ENCODE measurements at regions not wholly inside any gene's neighbourhood (a gene's known extent, or its start where the extent isn't known, plus 50 kb on each side); places are given as distances from the start of the nearest gene placed in this dataset.

DNA sequence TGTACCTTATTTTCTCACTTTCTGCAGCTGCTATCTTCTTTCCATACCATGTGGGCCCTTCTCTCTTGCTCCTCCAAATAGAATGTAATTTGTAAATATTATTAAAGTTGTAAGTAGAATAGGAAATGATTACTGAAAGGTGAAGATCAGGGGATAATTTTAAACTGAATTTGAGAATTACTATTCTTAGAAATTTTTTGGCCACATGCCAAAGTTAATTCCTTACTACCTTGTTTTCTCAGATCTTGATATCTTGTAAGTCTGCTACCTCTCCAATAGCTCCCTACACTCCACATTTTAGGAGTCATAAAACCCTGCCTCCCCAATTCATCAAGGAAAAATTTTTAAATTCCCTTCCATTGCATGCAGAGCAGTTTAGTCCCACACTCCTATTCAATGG, 442.7 kb downstream of the SATB2 start:
- ATAC-seq, result no peak
- no peak for DNase-seq
- no peaks in the 10 kb centered on the region for H3K36me3 Mint-ChIP-seq (ENCODE audit: low read depth)
- no peak overlapping the region for H3K27ac Mint-ChIP-seq
- no peaks in the 10 kb centered on the region for H3K27me3 Mint-ChIP-seq
- H3K9me3 Mint-ChIP-seq (ENCODE audit: low read depth), result no peaks in the 10 kb centered on the region
- no peaks in the 10 kb centered on the region for H3K4me1 Mint-ChIP-seq
- intact Hi-C loops (cut with DNase I, micrococcal nuclease), result no loop called here
- H3K4me3 Mint-ChIP-seq, result no peak overlapping the region
- ChIA-PET CTCF (no interaction called here), POLR2A (no interaction called here)

DNA sequence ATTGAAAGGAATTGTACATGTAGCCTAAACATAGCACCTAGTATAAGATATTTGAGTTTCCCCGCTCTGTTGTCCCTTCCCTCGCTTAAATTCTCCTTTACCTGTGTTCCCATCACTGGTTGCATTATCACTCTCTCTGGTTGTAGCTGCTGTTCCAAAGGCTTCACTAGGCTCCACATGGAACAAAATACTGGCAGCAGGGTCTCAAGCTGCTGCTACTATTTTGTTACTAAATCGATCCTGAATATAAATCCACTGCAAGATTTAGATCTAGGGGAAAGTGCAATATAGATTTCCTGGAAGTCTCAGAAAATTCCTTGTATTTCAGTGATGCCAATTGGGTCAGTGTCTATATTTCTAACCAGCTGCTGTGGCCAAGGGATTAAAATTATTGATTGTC, 443.5 kb downstream of the SATB2 start:
- no peak overlapping the region for H3K4me3 Mint-ChIP-seq
- DNase-seq, result no peak
- ChIA-PET POLR2A (no interaction called here), CTCF (interaction anchor here (0.6 kb wide), 1 partner anchor 8 kb away, joined by 3 read pairs; no protein-coding TSS in a partner anchor)
- no peaks in the 10 kb centered on the region for H3K4me1 Mint-ChIP-seq
- no peaks in the 10 kb centered on the region for H3K36me3 Mint-ChIP-seq (ENCODE audit: low read depth)
- no peaks in the 10 kb centered on the region for H3K9me3 Mint-ChIP-seq (ENCODE audit: low read depth)
- no peaks in the 10 kb centered on the region for H3K27me3 Mint-ChIP-seq
- no peak overlapping the region for H3K27ac Mint-ChIP-seq
- intact Hi-C loops (cut with DNase I, micrococcal nuclease), result no loop called here
- ATAC-seq, result no peak

DNA sequence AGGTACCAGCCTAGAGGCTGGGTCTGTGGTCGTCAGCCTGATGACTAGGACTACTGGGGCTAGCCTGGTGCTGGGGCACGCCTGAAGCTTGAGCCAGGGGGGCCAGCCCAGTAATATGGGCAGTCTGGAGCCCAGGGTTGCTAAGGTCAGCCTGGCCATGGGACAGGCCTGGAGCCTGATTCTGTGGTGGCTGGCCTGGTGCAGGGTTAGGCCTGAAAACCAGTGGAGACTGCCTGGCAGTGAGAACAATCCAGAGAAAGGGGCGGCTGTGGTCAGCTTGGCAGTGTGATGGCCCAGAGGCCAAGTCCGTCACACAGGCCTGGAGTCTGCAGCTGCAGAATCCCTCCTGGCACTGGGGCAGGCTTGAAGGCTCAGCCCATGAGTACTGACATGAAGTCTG, 445.8 kb downstream of the SATB2 start:
- ATAC-seq, result no peak
- Mint-ChIP-seq H3K4me3 (no peak overlapping the region), H3K9me3 (ENCODE audit: low read depth) (peaks cover 5% of the 10 kb centered on the region), H3K4me1 (no peaks in the 10 kb centered on the region), H3K27ac (no peak overlapping the region), H3K36me3 (ENCODE audit: low read depth) (no peaks in the 10 kb centered on the region), H3K27me3 (no peaks in the 10 kb centered on the region)
- ChIA-PET POLR2A (no interaction called here), CTCF (no interaction called here)
- intact Hi-C loops (cut with DNase I, micrococcal nuclease), result no loop called here
- DNase-seq, result no peak

- Mint-ChIP-seq H3K27ac (no peak overlapping the region), H3K9me3 (ENCODE audit: low read depth) (peaks cover 9% of the 10 kb centered on the region), H3K36me3 (ENCODE audit: low read depth) (no peaks in the 10 kb centered on the region), H3K4me3 (no peak overlapping the region), H3K27me3 (no peaks in the 10 kb centered on the region), H3K4me1 (no peaks in the 10 kb centered on the region)
- ChIA-PET POLR2A (no interaction called here), CTCF (no interaction called here)
- intact Hi-C loops (cut with DNase I, micrococcal nuclease), result no loop called here
- DNase-seq (no peak), ATAC-seq (no peak)
These were observed 463.1 kb downstream of the SATB2 start for GRCh38 chr2:198994678-198995077.

DNA sequence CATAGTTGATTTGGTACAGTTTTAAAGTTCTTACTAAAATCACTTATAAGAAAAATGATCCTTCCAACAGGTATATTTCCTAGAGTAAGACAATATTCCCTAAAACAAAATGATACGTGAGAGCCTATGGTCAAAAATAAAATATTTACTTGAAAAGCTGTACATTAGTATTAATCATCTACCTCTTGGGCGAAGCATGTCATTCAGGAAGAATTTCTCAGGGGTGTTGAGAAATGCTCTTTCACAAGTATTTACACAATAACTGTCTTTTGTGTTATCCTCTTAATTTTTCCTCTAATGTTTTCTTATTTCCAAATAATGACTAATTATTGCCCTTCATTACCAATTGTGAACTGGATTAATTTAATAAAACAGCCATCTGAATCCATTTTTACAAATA, 466.3 kb downstream of the SATB2 start:
- ChIA-PET CTCF (interaction anchor here (0.9 kb wide), 1 partner anchor 9 kb away, joined by 3 read pairs; no protein-coding TSS in a partner anchor), POLR2A (no interaction called here)
- intact Hi-C loops (cut with DNase I, micrococcal nuclease), result no loop called here
- no peaks in the 10 kb centered on the region for H3K36me3 Mint-ChIP-seq (ENCODE audit: low read depth)
- DNase-seq, result no peak
- no peak overlapping the region for H3K4me3 Mint-ChIP-seq
- H3K4me1 Mint-ChIP-seq, result no peaks in the 10 kb centered on the region
- no peak for ATAC-seq
- no peaks in the 10 kb centered on the region for H3K27me3 Mint-ChIP-seq
- no peak overlapping the region for H3K27ac Mint-ChIP-seq
- peaks cover 11% of the 10 kb centered on the region for H3K9me3 Mint-ChIP-seq (ENCODE audit: low read depth)

GRCh38 chr2:198975779-198976178, 482.0 kb downstream of the SATB2 start:
- ChIA-PET CTCF (no interaction called here), POLR2A (no interaction called here)
- no peak for DNase-seq
- ATAC-seq, result no peak
- peaks cover 11% of the 10 kb centered on the region for H3K9me3 Mint-ChIP-seq (ENCODE audit: low read depth)
- H3K27me3 Mint-ChIP-seq, result no peaks in the 10 kb centered on the region
- no peak overlapping the region for H3K4me3 Mint-ChIP-seq
- H3K27ac Mint-ChIP-seq, result no peak overlapping the region
- intact Hi-C loops (cut with DNase I, micrococcal nuclease), result no loop called here
- H3K4me1 Mint-ChIP-seq, result no peaks in the 10 kb centered on the region
- no peaks in the 10 kb centered on the region for H3K36me3 Mint-ChIP-seq (ENCODE audit: low read depth)

- H3K4me1 Mint-ChIP-seq, result no peaks in the 10 kb centered on the region
These were observed 484.0 kb downstream of the SATB2 start for GRCh38 chr2:198973785-198974184.

GRCh38 chr2:198973181-198973580, 484.6 kb downstream of the SATB2 start:
- H3K4me3 Mint-ChIP-seq, result no peak overlapping the region
- ChIA-PET POLR2A (no interaction called here), CTCF (interaction anchor here (0.6 to 0.7 kb wide), 2 partner anchors 44 to 462 kb away, joined by 3 to 5 read pairs; no protein-coding TSS in a partner anchor)
- intact Hi-C loops (cut with DNase I, micrococcal nuclease), result no loop called here
- peaks cover 11% of the 10 kb centered on the region for H3K9me3 Mint-ChIP-seq (ENCODE audit: low read depth)
- no peaks in the 10 kb centered on the region for H3K27me3 Mint-ChIP-seq
- H3K4me1 Mint-ChIP-seq, result no peaks in the 10 kb centered on the region
- no peak for ATAC-seq
- H3K27ac Mint-ChIP-seq, result no peak overlapping the region
- DNase-seq, result no peak
- no peaks in the 10 kb centered on the region for H3K36me3 Mint-ChIP-seq (ENCODE audit: low read depth)

More at GRCh38 chr2:198973785-198974184, 484.0 kb downstream of the SATB2 start:
- no peak for ATAC-seq
- no peaks in the 10 kb centered on the region for H3K36me3 Mint-ChIP-seq (ENCODE audit: low read depth)
- no peak overlapping the region for H3K27ac Mint-ChIP-seq
- no peak overlapping the region for H3K4me3 Mint-ChIP-seq
- POLR2A ChIA-PET, result no interaction called here
- DNase-seq, result no peak
- H3K9me3 Mint-ChIP-seq (ENCODE audit: low read depth), result peaks cover 11% of the 10 kb centered on the region
- intact Hi-C loops (cut with DNase I, micrococcal nuclease), result no loop called here
- H3K27me3 Mint-ChIP-seq, result no peaks in the 10 kb centered on the region
- CTCF ChIA-PET, result interaction anchor here (0.7 kb wide), 1 partner anchor 43 kb away, joined by 5 read pairs; no protein-coding TSS in a partner anchor

DNA sequence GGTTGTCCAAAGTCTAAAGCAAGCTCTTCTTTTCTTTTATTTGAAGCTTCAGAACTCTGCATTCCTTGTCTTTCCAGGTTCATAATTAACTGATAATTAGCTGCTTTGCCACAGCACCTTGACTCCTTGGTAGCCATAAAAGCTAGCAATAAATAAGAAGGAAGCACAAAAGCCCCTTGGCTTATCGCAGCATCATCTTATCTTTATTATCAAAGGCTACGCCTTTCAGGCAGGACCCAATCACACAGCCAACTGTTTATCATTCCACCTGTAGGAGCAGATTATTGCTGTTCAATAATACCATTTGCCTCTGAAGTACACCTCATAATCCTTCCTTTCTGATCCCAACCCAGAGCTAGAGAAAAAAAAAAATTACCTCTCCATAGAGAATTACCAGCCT, 489.2 kb downstream of the SATB2 start:
- Mint-ChIP-seq H3K4me3 (no peak overlapping the region), H3K4me1 (no peaks in the 10 kb centered on the region), H3K27me3 (no peaks in the 10 kb centered on the region), H3K36me3 (ENCODE audit: low read depth) (no peaks in the 10 kb centered on the region), H3K9me3 (ENCODE audit: low read depth) (no peaks in the 10 kb centered on the region), H3K27ac (no peak overlapping the region)
- CTCF ChIA-PET, result no interaction called here
- DNase-seq, result no peak
- ATAC-seq, result no peak
- POLR2A ChIA-PET, result no interaction called here
- intact Hi-C loops (cut with DNase I, micrococcal nuclease), result no loop called here

DNA sequence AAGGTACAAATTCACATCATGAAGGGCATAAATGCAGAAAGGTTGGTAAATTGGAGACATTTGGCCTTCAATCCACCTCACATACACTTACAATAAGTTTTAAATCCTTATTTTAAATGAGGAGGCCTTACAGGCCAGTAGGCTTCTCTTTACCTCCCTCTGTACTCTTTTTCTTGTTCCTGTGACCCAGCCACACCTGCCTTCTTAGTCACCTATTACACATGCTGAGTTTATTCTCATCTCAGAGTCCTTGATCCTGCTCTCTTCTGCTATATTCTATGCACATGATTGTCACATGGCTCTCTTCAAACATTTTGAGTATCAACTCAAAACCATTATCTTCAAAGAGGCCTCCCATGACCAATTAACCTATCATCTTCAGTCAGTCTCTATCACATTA, 491.5 kb downstream of the SATB2 start:
- Mint-ChIP-seq H3K36me3 (ENCODE audit: low read depth) (no peaks in the 10 kb centered on the region), H3K4me1 (no peaks in the 10 kb centered on the region), H3K27me3 (no peaks in the 10 kb centered on the region), H3K9me3 (ENCODE audit: low read depth) (no peaks in the 10 kb centered on the region), H3K4me3 (no peak overlapping the region), H3K27ac (no peak overlapping the region)
- intact Hi-C loops (cut with DNase I, micrococcal nuclease), result no loop called here
- DNase-seq (no peak), ATAC-seq (no peak)
- POLR2A ChIA-PET, result no interaction called here
- CTCF ChIA-PET, result no interaction called here

- ATAC-seq (no peak), DNase-seq (no peak)
- H3K27ac Mint-ChIP-seq, result no peak overlapping the region
- ChIA-PET POLR2A (no interaction called here), CTCF (interaction anchor here (0.6 kb wide), 1 partner anchor 347 kb away, joined by 3 read pairs; no protein-coding TSS in a partner anchor)
- no peaks in the 10 kb centered on the region for H3K36me3 Mint-ChIP-seq (ENCODE audit: low read depth)
- intact Hi-C loops (cut with DNase I, micrococcal nuclease), result no loop called here
- no peaks in the 10 kb centered on the region for H3K9me3 Mint-ChIP-seq (ENCODE audit: low read depth)
- H3K4me3 Mint-ChIP-seq, result no peak overlapping the region
- H3K27me3 Mint-ChIP-seq, result no peaks in the 10 kb centered on the region
- no peaks in the 10 kb centered on the region for H3K4me1 Mint-ChIP-seq
These were observed 496.2 kb downstream of the SATB2 start for GRCh38 chr2:198961547-198961946.

- intact Hi-C loops (cut with DNase I, micrococcal nuclease), result no loop called here
- H3K27me3 Mint-ChIP-seq, result no peaks in the 10 kb centered on the region
- ChIA-PET POLR2A (no interaction called here), CTCF (no interaction called here)
- no peak for ATAC-seq
- H3K27ac Mint-ChIP-seq, result no peak overlapping the region
- no peaks in the 10 kb centered on the region for H3K36me3 Mint-ChIP-seq (ENCODE audit: low read depth)
- H3K4me3 Mint-ChIP-seq, result no peak overlapping the region
- no peaks in the 10 kb centered on the region for H3K4me1 Mint-ChIP-seq
- H3K9me3 Mint-ChIP-seq (ENCODE audit: low read depth), result no peaks in the 10 kb centered on the region
- DNase-seq, result no peak
These were observed 500.6 kb downstream of the SATB2 start for GRCh38 chr2:198957181-198957580.

DNA sequence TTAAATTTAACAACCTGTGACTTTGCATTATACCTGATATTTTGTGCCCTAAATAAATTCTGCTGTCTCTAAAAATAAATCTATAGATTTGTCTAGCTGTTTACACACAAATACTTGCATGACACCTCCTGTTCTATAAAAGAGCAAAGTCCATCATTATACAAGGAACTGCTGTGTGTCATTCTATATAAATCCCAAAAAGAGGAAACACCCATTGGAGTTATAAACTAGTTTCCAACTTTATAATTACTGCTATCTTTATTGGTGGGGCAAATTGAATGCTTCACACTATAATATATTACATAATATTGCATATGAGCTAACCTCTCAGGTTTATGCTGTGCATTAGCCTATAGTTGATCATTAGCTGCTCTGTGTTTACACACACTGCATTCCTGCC, 504.4 kb downstream of the SATB2 start:
- H3K4me3 Mint-ChIP-seq, result no peak overlapping the region
- intact Hi-C loops (cut with DNase I, micrococcal nuclease), result no loop called here
- H3K4me1 Mint-ChIP-seq, result no peaks in the 10 kb centered on the region
- ChIA-PET POLR2A (no interaction called here), CTCF (no interaction called here)
- ATAC-seq (no peak), DNase-seq (no peak)
- no peak overlapping the region for H3K27ac Mint-ChIP-seq
- H3K27me3 Mint-ChIP-seq, result no peaks in the 10 kb centered on the region
- no peaks in the 10 kb centered on the region for H3K36me3 Mint-ChIP-seq (ENCODE audit: low read depth)
- peaks cover 2% of the 10 kb centered on the region for H3K9me3 Mint-ChIP-seq (ENCODE audit: low read depth)

All from activated CD4-positive, alpha-beta T cell treated with anti-CD3 and anti-CD28 coated beads for 36 hours (primary cell).